Gastrocnemius medialis (tissue), 4 donors: ENCODE measurements at regions not wholly inside any gene's neighbourhood (a gene's known extent, or its start where the extent isn't known, plus 50 kb on each side); places are given as distances from the start of the nearest gene placed in this dataset.

Experiments
- CTCF ChIP-seq, 5 experiments: fragments of 450-650 bp in 3 of 5; fragments of 200-600 bp in 2 of 5; sonication (generic) in 2 of 5; IDR thresholded peaks in 4 of 5; conservative IDR thresholded peaks in 1 of 5; 1 replicate in 4 of 5; 2 replicates in 1 of 5; pipeline ENCODE4 v1.5.1; 2016 to 2019; ENCODE audit warnings: antibody characterized with exemption in 5 of 5, mild to moderate bottlenecking in 3 of 5, moderate library complexity in 3 of 5
- POLR2A ChIP-seq, 2 donors: fragments of 450-650 bp; IDR thresholded peaks; one replicate each; pipeline ENCODE4 v1.6.1; 2017; ENCODE audit warnings: antibody characterized with exemption in 2 of 2, mild to moderate bottlenecking in 2 of 2, moderate library complexity in 2 of 2

- TF ChIP-seq CTCF (IDR thresholded peaks at IDR 0.05 in 4 of 5, conservative IDR thresholded peaks at IDR 0.05 in 1 of 5) (no peak), POLR2A (IDR thresholded peaks at IDR 0.05) (no peak)
Observed at GRCh38 chr9:68640421-68641089, 64.5 kb upstream of the PIP5K1B start.
